Hematopoietic multipotent progenitor cell treated with erythropoietin and hydrocortisone succinate and interleukin-3 and kit ligand, for 6 days (in vitro differentiated cells): ENCODE measurements at regions not wholly inside any gene's neighbourhood (a gene's known extent, or its start where the extent isn't known, plus 50 kb on each side); places are given as distances from the start of the nearest gene placed in this dataset.

Source experiments
- DNase-seq: peaks from one replicate; pipeline ENCODE4 v3.0.0-alpha.2; 2015

GRCh38 chr12:30874455-30875321 is 51.9 kb upstream of the TSPAN11 start:
- DNase-seq: no peak

- DNase-seq: no peak
Measured at GRCh38 chr12:30870491-30871265, 55.9 kb upstream of the TSPAN11 start.

GRCh38 chr12:30867415-30867814 is 59.1 kb upstream of the TSPAN11 start:
- DNase-seq: no peak

- DNase-seq: no peak
Measured at GRCh38 chr12:30866256-30866655, 60.3 kb upstream of the TSPAN11 start.

GRCh38 chr12:30863839-30864238 is 62.7 kb upstream of the TSPAN11 start:
- no peak for DNase-seq

- peak; percentile 12 for DNase-seq
Measured at GRCh38 chr12:30862486-30862885, 64.1 kb upstream of the TSPAN11 start.

GRCh38 chr12:30859226-30859625 is 67.3 kb upstream of the TSPAN11 start:
- no peak for DNase-seq

- DNase-seq: no peak
Measured at GRCh38 chr12:30858471-30858870, 68.1 kb upstream of the TSPAN11 start.

GRCh38 chr12:30853561-30854133 is 72.9 kb upstream of the TSPAN11 start:
- no peak for DNase-seq

GRCh38 chr12:30850684-30851083 is 75.9 kb upstream of the TSPAN11 start:
- DNase-seq: no peak

GRCh38 chr12:30847259-30847658 is 79.3 kb upstream of the TSPAN11 start:
- peak; percentile 91 for DNase-seq

- no peak for DNase-seq
Measured at GRCh38 chr12:30846776-30847175, 79.8 kb upstream of the TSPAN11 start.

GRCh38 chr12:30845676-30846075 is 80.9 kb upstream of the TSPAN11 start:
- DNase-seq: no peak

- DNase-seq: no peak
Measured at GRCh38 chr12:30843211-30843610, 83.3 kb upstream of the TSPAN11 start.

GRCh38 chr12:30840715-30841114 is 85.8 kb upstream of the TSPAN11 start:
- DNase-seq: no peak

- DNase-seq: no peak
Measured at GRCh38 chr12:30839643-30840220, 85.0 kb upstream of the CAPRIN2 start.

GRCh38 chr12:30837595-30837994 is 82.8 kb upstream of the CAPRIN2 start:
- no peak for DNase-seq

- DNase-seq: no peak
Measured at GRCh38 chr12:30836656-30837445, 82.1 kb upstream of the CAPRIN2 start.

GRCh38 chr12:30835216-30835615 is 80.5 kb upstream of the CAPRIN2 start:
- DNase-seq: no peak

GRCh38 chr12:30830751-30831150 is 76.0 kb upstream of the CAPRIN2 start:
- no peak for DNase-seq

GRCh38 chr12:30829876-30830275 is 75.1 kb upstream of the CAPRIN2 start:
- no peak for DNase-seq

- no peak for DNase-seq
Measured at GRCh38 chr12:30828686-30829085, 73.9 kb upstream of the CAPRIN2 start.
